ENCODE measurements at regions not wholly inside any gene's neighbourhood (a gene's known extent, or its start where the extent isn't known, plus 50 kb on each side); places are given as distances from the start of the nearest gene placed in this dataset.
"Not testable (repeated sequence)": the region's sequence is repeated elsewhere in the genome, so short reads cannot be mapped to it uniquely, and the experiment has no call there.

- DNase-seq (ENCODE audit: low spot score), result peak; percentile 46
Observed at GRCh38 chr10:3969876-3970666, 185.1 kb upstream of the KLF6 start.

GRCh38 chr10:3968727-3969126 is 183.7 kb upstream of the KLF6 start:
- DNase-seq (ENCODE audit: low spot score), result no peak

- no peak for DNase-seq (ENCODE audit: low spot score)
Observed at GRCh38 chr10:3964516-3964915, 179.5 kb upstream of the KLF6 start.

GRCh38 chr10:3963191-3963673 is 178.2 kb upstream of the KLF6 start:
- DNase-seq (ENCODE audit: low spot score), result no peak

GRCh38 chr10:3961082-3961481 is 176.1 kb upstream of the KLF6 start:
- no peak for DNase-seq (ENCODE audit: low spot score)

GRCh38 chr10:3960496-3960895 is 175.5 kb upstream of the KLF6 start:
- no peak for DNase-seq (ENCODE audit: low spot score)

GRCh38 chr10:3959370-3960325 is 174.6 kb upstream of the KLF6 start:
- DNase-seq (ENCODE audit: low spot score), result no peak

- no peak for DNase-seq (ENCODE audit: low spot score)
Observed at GRCh38 chr10:3958472-3958996, 173.5 kb upstream of the KLF6 start.

GRCh38 chr10:3955955-3956617 is 171.1 kb upstream of the KLF6 start:
- DNase-seq (ENCODE audit: low spot score), result no peak

- no peak for DNase-seq (ENCODE audit: low spot score)
Observed at GRCh38 chr10:3955493-3955892, 170.5 kb upstream of the KLF6 start.

GRCh38 chr10:3954615-3955014 is 169.6 kb upstream of the KLF6 start:
- no peak for DNase-seq (ENCODE audit: low spot score)

GRCh38 chr10:3954007-3954406 is 169.0 kb upstream of the KLF6 start:
- not testable (repeated sequence) for DNase-seq (ENCODE audit: low spot score)

GRCh38 chr10:3951993-3952392 is 167.0 kb upstream of the KLF6 start:
- DNase-seq (ENCODE audit: low spot score), result no peak

GRCh38 chr10:3950676-3951275 is 165.8 kb upstream of the KLF6 start:
- no peak for DNase-seq (ENCODE audit: low spot score)

GRCh38 chr10:3949711-3950110 is 164.7 kb upstream of the KLF6 start:
- peak; percentile 38 for DNase-seq (ENCODE audit: low spot score)

- DNase-seq (ENCODE audit: low spot score), result no peak
Observed at GRCh38 chr10:3948843-3949242, 163.8 kb upstream of the KLF6 start.

- DNase-seq (ENCODE audit: low spot score), result peak; percentile 35
Observed at GRCh38 chr10:3946234-3947229, 161.5 kb upstream of the KLF6 start.

- no peak for DNase-seq (ENCODE audit: low spot score)
Observed at GRCh38 chr10:3945026-3945425, 160.0 kb upstream of the KLF6 start.

GRCh38 chr10:3944591-3944990 is 159.6 kb upstream of the KLF6 start:
- no peak for DNase-seq (ENCODE audit: low spot score)

- DNase-seq (ENCODE audit: low spot score), result no peak
Observed at GRCh38 chr10:3943695-3944257, 158.8 kb upstream of the KLF6 start.

Data from umbilical cord (tissue), 1 donor.